Hypothalamus (tissue), 51 donors: ENCODE measurements at regions not wholly inside any gene's neighbourhood (a gene's known extent, or its start where the extent isn't known, plus 50 kb on each side); places are given as distances from the start of the nearest gene placed in this dataset.
"Not testable (repeated sequence)": the region's sequence is repeated elsewhere in the genome, so short reads cannot be mapped to it uniquely, and the experiment has no call there.

Experiments used
- DNase-seq, 51 donors: peaks; one replicate each; lab custom pipeline; 2025; lab: John Stamatoyannopoulos, UW

- no peak for DNase-seq
Measured at GRCh38 chr13:48804821-48805601, 151.3 kb downstream of the CYSLTR2 start.

DNA sequence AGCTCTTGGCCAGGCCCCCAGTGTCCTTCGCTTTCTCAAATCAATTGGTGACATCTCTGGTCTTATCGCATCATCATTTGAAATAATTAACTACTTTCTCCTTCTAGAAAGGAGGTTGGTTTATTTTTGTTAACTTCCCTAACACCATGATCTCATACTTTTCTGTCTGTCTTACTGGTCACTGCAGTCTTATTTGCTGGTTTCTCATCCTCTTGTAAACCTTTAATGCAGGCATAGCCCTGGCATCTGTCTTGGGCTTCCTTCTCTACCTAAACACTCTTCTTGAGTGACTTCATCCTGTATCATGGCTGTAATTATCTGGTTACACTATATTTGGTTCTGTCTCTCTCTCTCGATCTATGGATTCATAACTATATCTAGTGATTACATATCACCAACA lies 152.8 kb downstream of the CYSLTR2 start:
- DNase-seq = no peak

DNA sequence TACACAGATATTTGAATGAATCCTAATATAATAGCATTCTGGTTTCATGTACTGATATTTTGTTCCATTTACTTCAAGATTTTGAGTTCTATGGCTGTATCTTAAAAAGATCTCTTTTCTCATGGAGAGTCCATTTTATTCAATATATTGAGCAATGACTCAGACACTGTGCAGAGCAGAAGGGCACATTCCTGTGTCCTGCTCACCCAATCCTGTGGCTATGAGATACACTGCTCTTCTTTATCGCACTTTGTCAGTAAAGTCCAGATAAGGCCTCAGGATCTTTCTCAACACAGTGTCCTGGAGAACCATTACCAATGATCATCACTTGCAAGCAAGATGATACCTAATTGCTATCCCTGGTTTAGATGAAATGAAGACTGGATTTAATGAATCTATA lies 155.0 kb downstream of the CYSLTR2 start:
- no peak for DNase-seq

GRCh38 chr13:48810013-48810412 lies 156.3 kb downstream of the CYSLTR2 start:
- no peak for DNase-seq

DNA sequence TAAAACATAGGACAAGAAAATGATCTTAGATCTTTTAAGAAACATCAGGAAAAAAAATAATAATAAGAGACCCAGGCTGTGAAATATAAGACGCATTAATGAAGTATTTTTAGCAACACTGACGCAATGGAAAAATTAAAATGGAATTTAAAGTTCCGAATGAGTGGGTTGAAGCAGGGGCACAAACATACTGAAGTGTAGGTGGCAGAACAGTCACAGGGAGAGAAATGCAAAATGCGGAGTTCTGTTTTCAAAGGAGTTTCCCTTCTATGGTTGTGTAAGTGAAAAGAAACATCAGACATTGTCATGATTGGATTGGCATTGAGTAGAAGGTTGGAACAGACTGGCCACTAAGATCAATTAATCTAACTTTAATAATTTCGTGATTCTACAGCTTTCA lies 159.8 kb downstream of the CYSLTR2 start:
- no peak for DNase-seq

DNA sequence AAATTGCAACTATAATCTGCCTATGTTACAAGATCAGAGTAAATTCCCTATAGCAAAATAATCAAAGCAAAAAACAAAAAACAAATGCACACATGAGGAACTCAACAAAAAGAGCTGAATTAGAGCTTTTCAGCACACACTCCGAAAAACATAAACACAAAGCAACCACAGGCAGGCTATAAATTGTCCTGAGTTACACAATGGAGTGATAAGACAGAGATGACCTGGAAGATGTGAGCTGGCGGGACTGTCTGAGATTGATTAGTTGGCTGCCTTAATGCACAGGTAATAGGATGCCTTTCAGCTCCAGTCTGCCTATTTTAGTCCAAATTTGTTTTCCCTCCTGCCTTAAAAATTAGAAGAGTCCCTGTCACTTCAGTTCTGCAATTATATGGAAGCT lies 159.0 kb upstream of the FNDC3A start:
- no peak for DNase-seq

DNA sequence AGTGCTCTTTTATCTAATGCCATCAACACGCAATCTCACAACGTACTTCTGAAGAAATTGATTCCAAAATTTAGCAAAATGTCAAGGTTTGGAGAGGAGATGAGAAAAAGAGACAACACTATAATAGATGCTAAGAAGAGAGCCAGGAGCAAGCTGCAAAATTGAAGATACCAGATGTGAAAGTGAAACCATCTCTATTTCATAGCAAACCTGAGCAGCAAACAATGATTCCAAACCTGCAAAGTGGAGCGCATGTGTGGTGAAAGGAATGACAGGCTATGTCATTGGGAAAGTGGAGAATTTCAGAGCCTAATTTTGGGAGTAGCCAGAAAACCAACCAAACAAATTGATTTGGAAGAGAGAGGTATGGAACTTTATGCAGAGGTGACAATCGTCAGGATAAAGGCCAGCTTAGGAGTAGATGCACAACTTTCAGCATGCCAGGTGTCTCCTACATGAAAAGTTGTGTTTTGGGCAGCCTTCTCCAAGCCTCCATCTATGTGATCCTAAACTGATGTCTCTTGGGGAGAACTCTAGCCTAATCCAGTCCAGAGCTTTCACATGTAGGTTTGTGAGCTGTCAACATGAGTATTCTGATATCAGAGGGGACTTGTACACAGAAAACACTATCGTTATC lies 158.4 kb upstream of the FNDC3A start:
- no peak for DNase-seq

GRCh38 chr13:48818495-48819356 lies 157.0 kb upstream of the FNDC3A start:
- DNase-seq = no peak

- no peak for DNase-seq
Measured at GRCh38 chr13:48819376-48819775, 156.3 kb upstream of the FNDC3A start.

GRCh38 chr13:48819899-48820298 lies 155.8 kb upstream of the FNDC3A start:
- peak in 1 of 51 donors; percentile 24 for DNase-seq

GRCh38 chr13:48823526-48823925 lies 152.2 kb upstream of the FNDC3A start:
- DNase-seq = not testable (repeated sequence)

DNA sequence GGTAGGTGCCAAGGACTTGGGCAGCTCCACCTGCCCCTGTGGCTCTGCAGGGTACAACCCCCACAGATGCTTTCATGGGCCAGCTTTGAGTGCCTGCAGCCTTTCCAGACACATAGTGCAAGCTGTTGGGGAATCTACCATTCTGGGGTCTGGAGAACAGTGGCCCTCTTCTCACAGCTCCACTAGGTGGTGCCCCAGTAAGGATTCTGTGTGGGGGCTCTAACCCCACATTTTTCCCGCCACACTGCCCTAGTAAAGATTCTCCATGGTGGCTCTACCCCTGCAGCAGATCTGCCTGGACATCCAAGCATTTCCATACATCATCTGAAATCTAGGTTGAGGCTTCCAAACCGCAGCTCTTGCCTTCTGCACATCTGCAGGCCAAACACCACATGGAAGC lies 149.7 kb upstream of the FNDC3A start:
- DNase-seq = no peak

DNA sequence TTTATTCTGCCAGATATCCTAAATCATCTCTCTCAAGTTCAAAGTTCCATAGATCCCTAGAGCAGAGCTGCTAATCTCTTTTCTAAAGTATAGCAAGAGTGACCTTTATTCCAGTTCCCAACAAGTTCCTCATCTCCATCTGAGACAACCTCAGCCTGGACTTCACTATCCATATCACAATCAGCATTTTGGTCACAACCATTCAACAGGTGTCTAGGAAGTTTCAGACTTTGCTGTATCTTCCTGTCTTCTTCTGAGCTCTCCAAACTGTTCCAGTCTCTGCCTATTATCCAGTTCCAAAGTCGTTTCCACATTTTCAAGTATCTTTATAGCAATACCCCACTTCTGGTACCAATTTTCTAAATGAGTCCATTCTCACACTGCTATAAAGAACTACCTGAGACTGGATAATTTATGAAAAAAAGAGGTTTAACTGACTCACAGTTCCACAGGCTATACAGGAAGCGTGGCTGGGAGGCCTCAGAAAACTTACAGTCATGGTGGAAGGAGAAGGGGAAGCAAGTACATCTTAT lies 148.7 kb upstream of the FNDC3A start:
- not testable (repeated sequence) for DNase-seq

DNA sequence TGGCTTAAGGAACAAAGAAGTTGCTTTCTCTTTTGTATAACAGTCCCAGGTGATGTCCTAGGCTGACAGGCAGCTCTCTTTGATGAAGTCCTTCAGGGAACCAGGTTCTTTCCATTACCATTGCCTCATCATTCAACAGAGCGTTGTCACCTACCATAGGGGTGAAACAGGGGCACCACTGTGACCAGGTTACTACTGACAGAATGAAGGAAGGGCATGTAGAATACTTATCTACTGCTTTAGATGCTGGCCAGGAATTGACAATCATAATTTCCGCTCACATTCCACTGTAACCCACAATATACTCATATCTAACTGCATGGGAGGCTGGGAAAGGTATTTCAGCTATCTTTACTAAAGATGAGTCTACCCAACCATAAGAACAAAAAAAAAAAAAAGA lies 148.0 kb upstream of the FNDC3A start:
- DNase-seq = no peak

GRCh38 chr13:48828962-48829411 lies 146.7 kb upstream of the FNDC3A start:
- peak in 5 of 51 donors; percentile 7 to 61 (median 12) for DNase-seq

DNA sequence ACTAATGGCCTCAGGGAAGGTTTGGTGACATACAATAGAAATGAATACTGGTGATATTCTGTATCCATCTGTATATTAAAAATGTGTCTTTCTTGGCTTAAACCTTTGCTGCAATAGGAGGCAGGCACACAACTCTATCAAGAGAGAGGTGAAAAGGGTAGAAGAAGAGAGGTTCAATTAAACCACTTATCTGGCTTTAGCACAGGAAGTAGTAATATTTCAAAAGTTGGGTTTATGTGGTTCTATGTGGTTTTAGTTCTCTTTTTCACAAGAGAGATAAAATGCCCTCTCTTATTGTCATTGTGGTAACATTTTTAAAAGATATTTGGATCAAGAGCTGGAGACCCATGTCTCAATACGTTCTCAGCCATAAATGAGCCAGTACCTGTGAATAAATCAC lies 146.2 kb upstream of the FNDC3A start:
- DNase-seq = no peak

GRCh38 chr13:48831248-48831647 lies 144.5 kb upstream of the FNDC3A start:
- DNase-seq = no peak

DNA sequence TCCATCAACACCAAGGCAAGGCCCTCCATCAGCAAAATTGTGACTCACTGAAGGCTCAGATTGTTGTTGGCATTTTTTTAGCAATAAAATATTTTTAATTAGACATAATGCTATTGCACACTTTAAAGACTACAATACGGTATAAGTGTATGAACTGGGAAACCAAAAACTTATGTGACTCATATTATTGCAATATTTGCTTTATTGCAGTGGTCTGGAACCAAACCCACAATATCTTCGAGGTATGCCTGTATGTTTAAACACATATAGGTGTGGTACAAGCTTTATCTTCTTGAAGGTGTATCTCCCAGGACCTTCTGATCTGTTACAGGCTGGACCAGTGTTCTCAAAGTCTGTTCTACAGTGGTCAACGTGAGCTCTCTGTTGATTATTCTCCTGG lies 142.3 kb upstream of the FNDC3A start:
- DNase-seq = no peak

DNA sequence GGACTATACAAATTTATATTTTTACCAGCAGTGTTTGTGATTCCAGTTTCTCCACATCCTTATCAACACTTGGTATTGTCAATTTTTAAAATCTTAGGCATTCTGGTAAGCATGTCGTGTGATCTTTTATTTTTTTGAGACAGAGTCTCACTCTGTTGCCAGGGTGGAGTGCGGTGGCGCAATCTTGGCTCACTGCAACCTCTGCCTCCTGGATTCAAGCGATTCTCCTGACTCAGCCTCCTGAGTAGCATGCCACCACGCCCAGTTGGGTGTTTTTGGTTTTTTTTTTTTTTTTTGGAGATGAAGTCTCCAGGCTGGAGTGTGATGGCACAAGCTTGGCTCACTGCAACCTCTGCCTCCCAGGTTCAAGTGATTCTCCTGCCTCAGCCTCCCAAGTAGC lies 140.4 kb upstream of the FNDC3A start:
- DNase-seq = not testable (repeated sequence)

- DNase-seq = no peak
Measured at GRCh38 chr13:48838193-48838973, 137.3 kb upstream of the FNDC3A start.
